ENCODE measurements at regions not wholly inside any gene's neighbourhood (a gene's known extent, or its start where the extent isn't known, plus 50 kb on each side); places are given as distances from the start of the nearest gene placed in this dataset.

GRCh38 chr1:87958201-87958600 lies 629.5 kb downstream of the LMO4 start:
- TF ChIP-seq, protein P1, sequence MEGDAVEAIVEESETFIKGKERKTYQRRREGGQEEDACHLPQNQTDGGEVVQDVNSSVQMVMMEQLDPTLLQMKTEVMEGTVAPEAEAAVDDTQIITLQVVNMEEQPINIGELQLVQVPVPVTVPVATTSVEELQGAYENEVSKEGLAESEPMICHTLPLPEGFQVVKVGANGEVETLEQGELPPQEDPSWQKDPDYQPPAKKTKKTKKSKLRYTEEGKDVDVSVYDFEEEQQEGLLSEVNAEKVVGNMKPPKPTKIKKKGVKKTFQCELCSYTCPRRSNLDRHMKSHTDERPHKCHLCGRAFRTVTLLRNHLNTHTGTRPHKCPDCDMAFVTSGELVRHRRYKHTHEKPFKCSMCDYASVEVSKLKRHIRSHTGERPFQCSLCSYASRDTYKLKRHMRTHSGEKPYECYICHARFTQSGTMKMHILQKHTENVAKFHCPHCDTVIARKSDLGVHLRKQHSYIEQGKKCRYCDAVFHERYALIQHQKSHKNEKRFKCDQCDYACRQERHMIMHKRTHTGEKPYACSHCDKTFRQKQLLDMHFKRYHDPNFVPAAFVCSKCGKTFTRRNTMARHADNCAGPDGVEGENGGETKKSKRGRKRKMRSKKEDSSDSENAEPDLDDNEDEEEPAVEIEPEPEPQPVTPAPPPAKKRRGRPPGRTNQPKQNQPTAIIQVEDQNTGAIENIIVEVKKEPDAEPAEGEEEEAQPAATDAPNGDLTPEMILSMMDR (IDR thresholded peaks at IDR 0.05; ENCODE audit: insufficient read depth, low read depth, low read length): no peak
- no peak for DNase-seq (ENCODE audit: low read depth)
- H3K4me3 ChIP-seq (ENCODE audit: low read depth, low read length): no peak overlapping the region

- no peak for DNase-seq (ENCODE audit: low read depth)
- TF ChIP-seq, protein P1 (IDR thresholded peaks at IDR 0.05; ENCODE audit: insufficient read depth, low read depth, low read length): no peak
- H3K4me3 ChIP-seq (ENCODE audit: low read depth, low read length): no peak overlapping the region
Observed at GRCh38 chr1:87958716-87959115, 630.0 kb downstream of the LMO4 start.

- DNase-seq (ENCODE audit: low read depth): no peak
- TF ChIP-seq, protein P1 (IDR thresholded peaks at IDR 0.05; ENCODE audit: insufficient read depth, low read depth, low read length): no peak
- H3K4me3 ChIP-seq (ENCODE audit: low read depth, low read length): no peak overlapping the region
Observed at GRCh38 chr1:87959236-87959635, 630.6 kb downstream of the LMO4 start.

- DNase-seq (ENCODE audit: low read depth): peak; percentile 48
- H3K4me3 ChIP-seq (ENCODE audit: low read depth, low read length): no peak overlapping the region
- TF ChIP-seq, protein P1 (IDR thresholded peaks at IDR 0.05; ENCODE audit: insufficient read depth, low read depth, low read length): no peak
Observed at GRCh38 chr1:87961992-87962391, 633.3 kb downstream of the LMO4 start.

DNA sequence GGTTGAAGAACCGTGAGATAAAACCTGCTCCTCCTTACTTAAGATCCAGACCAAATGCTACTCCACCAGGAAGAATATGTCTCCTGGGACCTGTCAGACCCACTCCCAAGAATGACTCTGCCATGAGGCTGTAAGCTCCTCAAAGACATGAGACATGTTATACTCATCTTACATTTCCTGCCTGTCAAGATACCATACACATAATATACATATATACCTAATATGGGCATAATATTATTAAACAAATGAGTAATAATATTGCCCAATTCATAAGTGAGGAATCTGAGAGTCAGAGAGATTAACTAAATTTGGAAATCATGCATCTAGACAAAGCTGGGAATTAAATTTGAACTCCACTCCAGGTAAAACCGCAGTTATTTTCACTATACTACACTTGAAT lies 634.9 kb downstream of the LMO4 start:
- TF ChIP-seq, protein P1 (IDR thresholded peaks at IDR 0.05; ENCODE audit: insufficient read depth, low read depth, low read length): no peak
- peak; percentile 36 for DNase-seq (ENCODE audit: low read depth)
- H3K4me3 ChIP-seq (ENCODE audit: low read depth, low read length): no peak overlapping the region

- no peak for DNase-seq (ENCODE audit: low read depth)
- H3K4me3 ChIP-seq (ENCODE audit: low read depth, low read length): no peak overlapping the region
- TF ChIP-seq, protein P1 (IDR thresholded peaks at IDR 0.05; ENCODE audit: insufficient read depth, low read depth, low read length): no peak
Observed at GRCh38 chr1:87965193-87965592, 636.5 kb downstream of the LMO4 start.

DNA sequence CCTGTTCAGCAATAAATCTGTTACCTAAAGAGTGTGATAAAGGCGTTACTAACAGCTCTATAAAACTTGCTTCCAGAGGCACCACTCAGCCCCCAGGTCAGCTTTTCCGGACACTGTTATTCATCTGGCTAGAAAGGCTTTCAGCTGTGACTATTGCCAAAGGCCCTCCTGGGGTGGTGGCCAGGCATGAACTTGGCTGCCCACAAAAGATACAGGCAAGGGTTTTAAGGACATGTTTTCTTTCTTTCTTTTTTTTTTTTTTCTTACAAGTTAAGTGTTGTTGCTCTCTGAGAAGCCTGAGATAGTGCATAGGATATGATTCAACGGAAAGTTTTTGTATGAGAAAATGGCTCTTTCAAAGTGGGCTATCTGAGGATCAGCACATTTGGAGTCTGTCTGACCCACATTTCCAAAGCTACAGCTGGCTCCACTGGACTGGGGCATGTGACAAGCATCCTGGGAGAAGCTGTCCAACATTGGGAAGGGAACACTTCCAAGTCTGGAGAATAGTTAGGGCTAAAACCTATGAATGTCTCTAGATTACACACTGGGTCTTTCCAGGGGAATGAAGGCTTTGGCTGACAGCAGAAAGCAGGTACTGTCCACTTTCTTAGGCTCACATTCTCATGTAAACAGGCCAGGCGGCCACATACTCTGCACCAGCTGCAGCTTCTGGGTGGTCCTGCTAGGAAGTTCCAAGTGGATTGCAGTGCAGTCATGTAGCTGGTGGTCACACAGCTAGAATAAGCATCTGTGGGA lies 639.7 kb downstream of the LMO4 start:
- H3K4me3 ChIP-seq (ENCODE audit: low read depth, low read length): no peak overlapping the region
- TF ChIP-seq, protein P1 (IDR thresholded peaks at IDR 0.05; ENCODE audit: insufficient read depth, low read depth, low read length): no peak
- peak; percentile 81 for DNase-seq (ENCODE audit: low read depth)
